Breast epithelium (tissue), 3 donors: ENCODE measurements at regions not wholly inside any gene's neighbourhood (a gene's known extent, or its start where the extent isn't known, plus 50 kb on each side); places are given as distances from the start of the nearest gene placed in this dataset.

Experiments
- POLR2AphosphoS5 ChIP-seq, 3 donors: sonication (generic); formaldehyde crosslinking; IDR thresholded peaks; one replicate each; pipeline ENCODE4 v1.6.1; 2017; ENCODE audit warnings: antibody characterized with exemption in 3 of 3
- TF ChIP-seq, protein P1 (sequence below), 3 donors: fragments of 450-650 bp; IDR thresholded peaks; one replicate each; pipeline ENCODE4 v1.5.1; 2016 to 2017; ENCODE audit warnings: antibody characterized with exemption in 3 of 3, mild to moderate bottlenecking in 3 of 3, moderate library complexity in 3 of 3

DNA sequence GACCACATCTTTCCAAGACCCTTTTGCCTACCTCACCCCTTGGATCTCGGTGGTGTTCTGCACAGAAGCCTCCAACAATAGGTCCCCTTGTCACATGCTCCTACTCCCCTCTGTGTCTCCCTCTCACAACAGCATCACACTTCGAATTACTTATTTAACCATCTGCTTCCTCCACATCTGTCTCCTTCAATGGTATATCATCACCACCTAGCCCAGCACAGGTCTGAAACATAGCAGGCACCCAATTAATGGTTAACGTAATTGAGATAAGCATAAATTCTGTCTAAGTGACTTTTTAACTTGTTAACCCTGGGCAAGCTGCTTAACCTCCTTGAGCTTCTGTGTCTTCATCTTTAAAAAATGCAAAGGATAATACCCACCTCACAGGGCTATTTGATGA lies 100.3 kb upstream of the BARHL2 start:
- TF ChIP-seq, protein P1, sequence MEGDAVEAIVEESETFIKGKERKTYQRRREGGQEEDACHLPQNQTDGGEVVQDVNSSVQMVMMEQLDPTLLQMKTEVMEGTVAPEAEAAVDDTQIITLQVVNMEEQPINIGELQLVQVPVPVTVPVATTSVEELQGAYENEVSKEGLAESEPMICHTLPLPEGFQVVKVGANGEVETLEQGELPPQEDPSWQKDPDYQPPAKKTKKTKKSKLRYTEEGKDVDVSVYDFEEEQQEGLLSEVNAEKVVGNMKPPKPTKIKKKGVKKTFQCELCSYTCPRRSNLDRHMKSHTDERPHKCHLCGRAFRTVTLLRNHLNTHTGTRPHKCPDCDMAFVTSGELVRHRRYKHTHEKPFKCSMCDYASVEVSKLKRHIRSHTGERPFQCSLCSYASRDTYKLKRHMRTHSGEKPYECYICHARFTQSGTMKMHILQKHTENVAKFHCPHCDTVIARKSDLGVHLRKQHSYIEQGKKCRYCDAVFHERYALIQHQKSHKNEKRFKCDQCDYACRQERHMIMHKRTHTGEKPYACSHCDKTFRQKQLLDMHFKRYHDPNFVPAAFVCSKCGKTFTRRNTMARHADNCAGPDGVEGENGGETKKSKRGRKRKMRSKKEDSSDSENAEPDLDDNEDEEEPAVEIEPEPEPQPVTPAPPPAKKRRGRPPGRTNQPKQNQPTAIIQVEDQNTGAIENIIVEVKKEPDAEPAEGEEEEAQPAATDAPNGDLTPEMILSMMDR (IDR thresholded peaks at IDR 0.05), result no peak
- no peak for TF ChIP-seq POLR2AphosphoS5 (IDR thresholded peaks at IDR 0.05)
